H9 (cell line): ENCODE measurements at regions not wholly inside any gene's neighbourhood (a gene's known extent, or its start where the extent isn't known, plus 50 kb on each side); places are given as distances from the start of the nearest gene placed in this dataset.

Experiments
- DNase-seq: peaks from one replicate; pipeline ENCODE4 v3.0.0-alpha.2; 2017
- H2AFZ ChIP-seq: one replicate; pipeline ENCODE4 v1.6.1; 2013; ENCODE audit warnings: mild to moderate bottlenecking, low read length, control low read depth, moderate library complexity
- H2AK5ac ChIP-seq: 2 replicates; pipeline ENCODE4 v1.6.1; 2013; ENCODE audit warnings: low read length, control low read depth, mixed read lengths; ENCODE audit not compliant: insufficient read length
- H2BK120ac ChIP-seq: one replicate; pipeline ENCODE4 v1.6.1; 2013; ENCODE audit warnings: low read depth, mild to moderate bottlenecking, low read length, control low read depth, inconsistent platforms; ENCODE audit not compliant: poor library complexity, severe bottlenecking
- H2BK12ac ChIP-seq: 2 replicates; pipeline ENCODE4 v1.6.1; 2013; ENCODE audit warnings: low read length, control low read depth, mixed read lengths, low read depth; ENCODE audit not compliant: insufficient read length
- H2BK15ac ChIP-seq: 2 replicates; pipeline ENCODE4 v1.6.1; 2013; ENCODE audit warnings: low read depth, low read length, control low read depth
- H2BK20ac ChIP-seq: one replicate; pipeline ENCODE4 v1.6.1; 2013; ENCODE audit warnings: low read depth, mild to moderate bottlenecking, low read length, control low read depth, inconsistent platforms; ENCODE audit not compliant: poor library complexity, severe bottlenecking
- H2BK5ac ChIP-seq: 2 replicates; pipeline ENCODE4 v1.6.1; 2013; ENCODE audit warnings: low read length, control low read depth, mixed read lengths; ENCODE audit not compliant: insufficient read length
- H3K14ac ChIP-seq: 2 replicates; pipeline ENCODE4 v1.6.1; 2013; ENCODE audit warnings: low read length, control low read depth; ENCODE audit not compliant: insufficient read depth
- H3K18ac ChIP-seq: 2 replicates; pipeline ENCODE4 v1.6.1; 2013; ENCODE audit warnings: low read depth, mild to moderate bottlenecking, mixed read lengths, low read length, control low read depth; ENCODE audit not compliant: insufficient read length
- H3K23ac ChIP-seq: 2 replicates; pipeline ENCODE4 v1.6.1; 2013; ENCODE audit warnings: low read length, control low read depth, mixed read lengths, low read depth; ENCODE audit not compliant: insufficient read length
- H3K23me2 ChIP-seq: 2 replicates; pipeline ENCODE4 v1.6.1; 2013; ENCODE audit warnings: low read depth, mild to moderate bottlenecking, mixed read lengths, low read length, control low read depth; ENCODE audit not compliant: insufficient read length, poor library complexity, severe bottlenecking
- H3K27ac ChIP-seq: 2 replicates; pipeline ENCODE4 v1.5.1; 2013; ENCODE audit warnings: low read length, control low read depth, mixed read lengths, low read depth; ENCODE audit not compliant: insufficient read length
- H3K27me3 ChIP-seq: 2 replicates; pipeline ENCODE4 v1.6.1; 2013; ENCODE audit warnings: low read length, control low read depth, inconsistent platforms; ENCODE audit not compliant: insufficient read depth
- H3K4ac ChIP-seq: 2 replicates; pipeline ENCODE4 v1.6.1; 2013; ENCODE audit warnings: low read depth, mild to moderate bottlenecking, control low read depth, inconsistent platforms, low read length, moderate library complexity
- H3K4me1 ChIP-seq: 2 replicates; pipeline ENCODE4 v1.6.1; 2013; ENCODE audit warnings: low read length, control low read depth, inconsistent platforms; ENCODE audit not compliant: insufficient read depth
- H3K4me2 ChIP-seq: 2 replicates; pipeline ENCODE4 v1.6.1; 2013; ENCODE audit warnings: low read length, control low read depth, mixed read lengths; ENCODE audit not compliant: insufficient read length, insufficient read depth
- H3K56ac ChIP-seq: 2 replicates; pipeline ENCODE4 v1.6.1; 2013; ENCODE audit warnings: low read depth, mild to moderate bottlenecking, mixed read lengths, low read length, control low read depth; ENCODE audit not compliant: insufficient read length
- H3K79me1 ChIP-seq: 2 replicates; pipeline ENCODE4 v1.6.1; 2013; ENCODE audit warnings: low read depth, mild to moderate bottlenecking, moderate library complexity, low read length, control low read depth, inconsistent platforms; ENCODE audit not compliant: insufficient read depth, poor library complexity, severe bottlenecking
- H3K79me2 ChIP-seq: 2 replicates; pipeline ENCODE4 v1.6.1; 2013; ENCODE audit warnings: low read length, control low read depth, inconsistent platforms; ENCODE audit not compliant: insufficient read depth
- H3K9ac ChIP-seq: 2 replicates; pipeline ENCODE4 v1.6.1; 2013; ENCODE audit warnings: low read length, control low read depth, mixed read lengths; ENCODE audit not compliant: insufficient read length; ENCODE audit errors: extremely low read depth
- H3K9me3 ChIP-seq: one replicate; pipeline ENCODE4 v1.6.1; 2013; ENCODE audit warnings: low read depth, low read length, inconsistent platforms; ENCODE audit not compliant: control insufficient read depth
- H3T11ph ChIP-seq: one replicate; pipeline ENCODE4 v1.6.1; 2013; ENCODE audit warnings: mild to moderate bottlenecking, low read length, control low read depth, inconsistent platforms
- H4K20me1 ChIP-seq: one replicate; pipeline ENCODE4 v1.6.1; 2013; ENCODE audit not compliant: control insufficient read depth, insufficient read length, insufficient read depth
- H4K5ac ChIP-seq: 2 replicates; pipeline ENCODE4 v1.6.1; 2013; ENCODE audit warnings: low read depth, mild to moderate bottlenecking, mixed read lengths, low read length, control low read depth; ENCODE audit not compliant: insufficient read length
- H4K8ac ChIP-seq: replicated peaks from 2 replicates; pipeline ENCODE4 v1.6.1; 2013; ENCODE audit warnings: low read length, control low read depth, mixed read lengths, low read depth; ENCODE audit not compliant: insufficient read length
- H4K91ac ChIP-seq: 2 replicates; pipeline ENCODE4 v1.6.1; 2013; ENCODE audit warnings: low read depth, mild to moderate bottlenecking, moderate library complexity, mixed read lengths, low read length, control low read depth; ENCODE audit not compliant: insufficient read length
- H3K27ac Mint-ChIP-seq, 3 experiments: 2 replicates in 2 of 3; 3 replicates in 1 of 3; pipeline ENCODE4 v1.8.0; 2020 to 2021; ENCODE audit warnings: mixed read lengths in 3 of 3, mild to moderate bottlenecking in 1 of 3, moderate library complexity in 1 of 3
- H3K27me3 Mint-ChIP-seq: 2 replicates; pipeline ENCODE4 v1.8.0; 2021; ENCODE audit warnings: low read depth, mild to moderate bottlenecking, moderate library complexity, mixed read lengths
- H3K36me3 Mint-ChIP-seq, 3 experiments: 2 replicates in 2 of 3; 3 replicates in 1 of 3; pipeline ENCODE4 v1.8.0; 2020 to 2021; ENCODE audit warnings: low read depth in 3 of 3, mixed read lengths in 3 of 3; ENCODE audit not compliant: insufficient read depth in 1 of 3
- H3K4me1 Mint-ChIP-seq, 2 experiments: 2 replicates each; pipeline ENCODE4 v1.8.0; 2020; ENCODE audit warnings: mixed read lengths in 2 of 2
- H3K4me3 Mint-ChIP-seq, 2 experiments: 2 replicates in 1 of 2; 3 replicates in 1 of 2; pipeline ENCODE4 v1.8.0; 2020 to 2021; ENCODE audit warnings: mild to moderate bottlenecking in 2 of 2, mixed read lengths in 2 of 2, moderate library complexity in 1 of 2
- H3K9me3 Mint-ChIP-seq, 2 experiments: 2 replicates in 1 of 2; 3 replicates in 1 of 2; pipeline ENCODE4 v1.8.0; 2020; ENCODE audit warnings: mild to moderate bottlenecking in 2 of 2, mixed read lengths in 2 of 2, moderate library complexity in 1 of 2
- CTCF ChIP-seq: fragments of 200-600 bp; sonication (generic); conservative IDR thresholded peaks from 3 replicates; pipeline ENCODE4 v1.8.0; 2021; ENCODE audit warnings: antibody characterized with exemption, mild to moderate bottlenecking
- WGBS: extraction: QIAGEN DNeasy Blood & Tissue Kit; methylation state at CpG from one replicate; pipeline ENCODE4 v1.1.7; 2013; ENCODE audit warnings: missing lambda C conversion rate, low lambda C conversion rate, mixed read lengths; ENCODE audit not compliant: insufficient read length; ENCODE audit errors: extremely low coverage; 5-methylcytosine and 5-hydroxymethylcytosine counted together

- no peaks in the 10 kb centered on the region for H3K9me3 Mint-ChIP-seq
- TF ChIP-seq CTCF = no peak
- Histone ChIP-seq H3K79me2 (no peaks in the 10 kb centered on the region), H2AFZ (no peak overlapping the region), H3K23ac (no peak overlapping the region), H4K91ac (no peak overlapping the region), H3K9ac (no peak overlapping the region), H4K8ac (no peak overlapping the region), H3K79me1 (no peaks in the 10 kb centered on the region), H3K56ac (no peak overlapping the region), H3K14ac (no peak overlapping the region), H2BK20ac (no peak overlapping the region), H3K4me1 (no peaks in the 10 kb centered on the region), H2BK120ac (no peak overlapping the region), H3K4me2 (no peak overlapping the region), H2BK15ac (no peak overlapping the region), H4K5ac (no peak overlapping the region), H3K23me2 (no peaks in the 10 kb centered on the region), H3K18ac (no peak overlapping the region), H2BK5ac (no peak overlapping the region), H2AK5ac (no peak overlapping the region), H2BK12ac (no peak overlapping the region), H3T11ph (no peak overlapping the region), H3K9me3 (no peaks in the 10 kb centered on the region), H3K27ac (no peak overlapping the region), H4K20me1 (no peaks in the 10 kb centered on the region), H3K27me3 (no peaks in the 10 kb centered on the region), H3K4ac (no peak overlapping the region)
- H3K27me3 Mint-ChIP-seq = no peaks in the 10 kb centered on the region
- no peaks in the 10 kb centered on the region for H3K4me1 Mint-ChIP-seq
- H3K27ac Mint-ChIP-seq = no peak overlapping the region
- no peaks in the 10 kb centered on the region for H3K36me3 Mint-ChIP-seq
- H3K4me3 Mint-ChIP-seq = no peak overlapping the region
- WGBS = no CpG with 5 or more reads among the region's 3 CpGs
- no peak for DNase-seq
Observed at GRCh38 chr17:52724578-52724977, 566.1 kb upstream of the CA10 start.
